HG02885 (cell line): ENCODE measurements at regions not wholly inside any gene's neighbourhood (a gene's known extent, or its start where the extent isn't known, plus 50 kb on each side); places are given as distances from the start of the nearest gene placed in this dataset.

Experiments
- ATAC-seq: cut with Tn5 transposase; IDR thresholded peaks from one replicate; pipeline ENCODE4 v1.9.1; 2021; ENCODE audit warnings: mild to moderate bottlenecking; ENCODE audit not compliant: unreplicated experiment, poor library complexity

DNA sequence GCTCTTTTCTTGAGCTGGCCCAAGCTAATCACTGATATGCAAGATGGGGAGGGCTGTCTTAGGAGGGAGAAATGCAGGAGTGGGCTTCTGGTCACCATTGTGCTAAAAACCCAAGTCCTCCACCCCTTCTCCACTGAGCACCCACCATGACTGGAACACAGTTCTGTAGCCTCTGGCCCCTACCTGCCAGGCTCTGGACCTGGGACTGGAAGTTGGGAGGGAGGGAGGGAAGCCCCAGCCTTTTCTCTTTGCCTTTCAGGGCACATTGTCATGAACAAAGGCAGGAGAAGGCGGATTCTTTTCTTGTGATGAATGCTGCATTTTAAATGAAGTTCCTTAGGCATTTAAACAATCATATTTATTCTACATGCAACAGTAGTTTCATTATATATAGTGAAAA is 559.1 kb upstream of the TRPC7 start:
- ATAC-seq = no peak

DNA sequence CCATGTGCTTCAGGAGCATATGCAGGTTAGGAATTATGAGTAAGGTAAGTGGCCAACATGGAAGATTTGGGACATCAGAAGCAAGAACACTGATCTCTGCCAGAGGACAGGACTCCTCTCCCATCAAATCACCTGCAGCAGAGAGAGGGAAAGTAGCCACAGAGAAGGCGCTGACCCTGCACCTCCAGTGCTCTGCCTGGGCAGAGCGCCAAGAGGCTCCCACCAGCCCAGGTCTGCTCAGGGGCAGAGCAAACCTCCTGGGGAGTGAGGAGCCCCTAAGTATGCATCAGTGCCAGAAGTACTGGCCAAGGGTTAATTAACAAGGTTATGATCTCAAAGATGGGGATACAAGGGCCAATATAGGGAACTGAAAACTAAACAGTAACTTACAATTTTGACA is 545.3 kb upstream of the TRPC7 start:
- ATAC-seq = no peak

DNA sequence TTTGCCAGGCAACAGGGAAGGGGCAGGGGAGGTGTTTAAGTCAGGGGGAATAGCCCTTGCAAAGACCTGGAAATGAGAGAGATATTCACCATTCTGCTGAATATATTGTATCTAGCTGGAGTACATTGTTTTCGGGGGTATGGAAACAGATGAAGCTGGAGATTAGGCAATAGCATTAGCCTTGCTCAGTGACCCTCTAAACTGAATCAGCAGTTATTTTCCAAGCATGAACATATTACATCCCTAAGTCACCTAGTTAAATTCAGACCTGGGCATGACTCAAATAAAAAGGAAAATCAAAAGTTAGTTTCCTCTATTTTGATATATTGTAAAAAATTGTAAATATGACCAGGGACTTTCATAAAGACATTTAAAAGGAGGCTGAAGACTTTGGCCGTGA is 544.6 kb upstream of the TRPC7 start:
- ATAC-seq = no peak

GRCh38 chr5:136907371-136907770 is 542.0 kb upstream of the TRPC7 start:
- ATAC-seq = no peak

DNA sequence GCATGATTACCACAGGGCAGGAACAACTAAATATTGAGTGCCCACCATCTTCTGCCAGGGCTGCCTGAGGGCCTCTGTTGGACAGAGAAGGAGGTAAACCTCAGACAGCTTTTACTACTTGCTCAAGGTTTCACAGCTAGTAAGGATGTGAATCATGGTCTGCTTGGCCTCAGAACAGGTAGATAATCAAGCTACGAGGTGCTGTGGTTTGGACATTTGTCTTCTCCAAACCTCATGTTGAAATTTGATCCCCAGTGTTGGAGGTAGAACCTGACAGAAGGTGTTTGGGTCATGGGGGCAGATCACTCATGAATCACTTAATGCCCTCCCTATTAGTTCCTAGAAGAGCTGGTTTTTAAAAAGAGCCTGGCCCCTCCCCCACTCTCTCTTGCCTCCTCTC is 541.2 kb upstream of the TRPC7 start:
- ATAC-seq = no peak

- no peak for ATAC-seq
Measured at GRCh38 chr5:136905571-136905970, 540.2 kb upstream of the TRPC7 start.

GRCh38 chr5:136894070-136894469 is 528.7 kb upstream of the TRPC7 start:
- no peak for ATAC-seq

DNA sequence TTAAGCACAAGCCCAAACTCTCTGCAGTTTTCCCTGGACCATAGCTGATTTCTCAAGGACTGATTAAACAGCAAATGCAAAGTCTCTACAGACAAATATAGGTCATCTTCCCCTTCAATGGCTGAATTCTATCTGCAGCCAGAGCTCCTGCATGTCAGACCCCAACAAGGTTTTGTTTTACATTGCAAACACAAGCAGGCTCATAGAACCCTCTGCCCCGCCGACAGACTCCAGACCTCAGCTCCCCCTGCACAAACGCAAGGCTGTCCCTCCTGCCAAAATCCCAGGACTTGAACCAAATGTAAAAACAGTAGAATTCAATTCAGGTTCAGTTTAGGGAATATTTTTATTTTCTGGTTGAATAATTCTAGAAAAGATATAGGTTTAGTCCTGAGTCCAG is 526.7 kb upstream of the TRPC7 start:
- ATAC-seq = no peak

- ATAC-seq = no peak
Measured at GRCh38 chr5:136891175-136891972, 526.0 kb upstream of the TRPC7 start.

GRCh38 chr5:136890431-136891148 is 525.2 kb upstream of the TRPC7 start:
- no peak for ATAC-seq

DNA sequence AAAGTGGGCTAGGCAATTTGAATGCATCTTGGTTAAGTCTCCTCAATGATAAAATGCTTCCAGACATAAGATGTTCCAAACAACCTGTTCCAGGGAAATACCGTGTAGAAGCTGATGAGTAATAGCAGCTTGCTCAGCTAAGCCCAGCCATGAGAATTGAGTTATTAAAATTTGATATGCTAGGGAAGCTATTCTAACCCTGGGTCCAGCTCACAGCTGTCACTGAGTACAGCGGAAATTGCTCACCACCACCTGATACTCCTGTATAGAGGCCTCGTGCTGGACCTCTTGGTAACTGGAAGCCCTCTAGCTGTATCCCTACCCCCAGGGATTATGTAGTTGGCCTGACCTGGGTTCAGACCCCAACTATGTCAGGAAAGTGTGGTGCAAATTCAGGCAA is 521.3 kb upstream of the TRPC7 start:
- ATAC-seq = no peak

- no peak for ATAC-seq
Measured at GRCh38 chr5:136864960-136865359, 499.6 kb upstream of the TRPC7 start.

GRCh38 chr5:136856648-136857047 is 491.3 kb upstream of the TRPC7 start:
- no peak for ATAC-seq

- no peak for ATAC-seq
Measured at GRCh38 chr5:136853971-136854370, 488.6 kb upstream of the TRPC7 start.

GRCh38 chr5:136840601-136841000 is 475.3 kb upstream of the TRPC7 start:
- ATAC-seq = no peak

- no peak for ATAC-seq
Measured at GRCh38 chr5:136836093-136836492, 470.7 kb upstream of the TRPC7 start.

- ATAC-seq = no peak
Measured at GRCh38 chr5:136820848-136821247, 455.5 kb upstream of the TRPC7 start.

DNA sequence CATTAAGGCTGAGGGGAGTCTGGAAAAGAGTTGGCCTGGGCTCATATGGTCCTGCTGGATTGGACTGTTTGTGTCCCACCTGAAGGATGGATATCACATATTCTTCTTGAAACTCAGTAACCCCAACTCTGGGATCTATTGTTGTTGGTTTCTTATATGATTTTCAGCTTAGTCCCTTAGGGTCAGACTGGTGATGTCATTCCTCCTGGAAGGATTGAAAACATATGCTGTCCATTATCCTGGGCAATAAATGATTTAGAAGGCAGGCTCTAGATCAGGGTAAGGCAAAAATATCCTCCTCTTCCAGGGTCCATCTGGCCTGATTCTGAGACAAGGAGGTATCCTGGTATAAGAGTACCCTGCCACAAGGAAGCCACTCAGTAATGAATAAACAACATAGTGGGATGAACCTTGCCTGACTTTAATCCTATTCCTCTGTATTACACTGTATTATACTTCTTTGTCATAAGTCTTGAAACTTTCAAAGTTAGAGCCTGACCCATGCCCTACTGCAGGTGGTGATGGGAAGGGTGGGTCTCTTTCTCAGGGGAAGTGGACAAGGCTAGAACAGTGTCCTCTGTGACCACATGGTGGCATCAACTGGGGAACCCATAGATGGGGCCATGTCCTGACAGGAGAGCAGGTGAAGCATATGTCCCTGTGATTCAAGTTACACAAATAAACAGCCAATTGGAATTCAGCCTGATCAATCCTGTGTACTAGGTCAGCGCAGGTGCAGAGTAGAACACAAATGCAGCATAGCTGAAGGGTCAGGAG is 454.4 kb upstream of the TRPC7 start:
- no peak for ATAC-seq

DNA sequence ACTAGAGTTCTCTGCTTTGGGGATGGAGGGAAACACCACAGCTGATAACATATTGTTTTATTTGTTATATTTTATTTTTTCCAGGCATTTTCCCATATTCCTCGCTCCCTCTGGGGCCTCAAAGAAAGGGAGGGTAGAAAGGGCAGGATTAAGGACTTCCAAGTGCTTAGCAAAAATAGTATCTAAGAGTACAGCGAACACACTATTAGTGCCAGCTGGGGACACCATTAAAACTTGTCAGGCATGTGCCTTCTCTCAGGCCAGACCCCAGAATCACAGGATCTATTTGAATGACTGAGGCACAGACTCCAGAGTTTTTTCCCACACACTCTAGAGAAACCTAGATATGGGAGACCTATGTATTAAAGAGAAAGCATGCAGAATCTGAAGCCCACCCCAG is 451.0 kb upstream of the TRPC7 start:
- no peak for ATAC-seq

GRCh38 chr5:136814619-136815378 is 449.5 kb upstream of the TRPC7 start:
- no peak for ATAC-seq
